Epidermal melanocyte (primary cell): ENCODE measurements at regions not wholly inside any gene's neighbourhood (a gene's known extent, or its start where the extent isn't known, plus 50 kb on each side); places are given as distances from the start of the nearest gene placed in this dataset.

Experiments used
- DNase-seq: peaks from one replicate; pipeline ENCODE4 v3.0.0; 2011; ENCODE audit warnings: low spot score; ENCODE audit not compliant: insufficient read length

DNA sequence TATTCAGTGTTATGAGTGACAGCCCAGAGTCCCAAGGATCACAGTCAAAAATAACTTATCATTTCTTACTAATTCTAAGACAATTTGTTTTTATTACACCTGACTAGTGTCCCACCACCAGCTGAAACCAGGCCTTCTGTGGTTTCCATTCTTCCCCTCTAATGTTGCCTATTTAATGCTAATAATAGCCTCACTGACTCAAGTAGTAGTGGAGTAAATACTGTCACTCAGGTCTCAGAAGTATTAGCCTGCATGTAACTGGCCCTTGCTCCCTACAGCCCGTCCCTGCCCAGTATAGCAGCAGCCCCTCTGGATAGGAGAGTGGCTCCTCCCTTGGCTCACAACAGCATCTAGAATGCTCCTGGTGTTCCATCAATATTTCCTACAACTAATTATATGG, 665.5 kb downstream of the NTRK3 start:
- no peak for DNase-seq

DNA sequence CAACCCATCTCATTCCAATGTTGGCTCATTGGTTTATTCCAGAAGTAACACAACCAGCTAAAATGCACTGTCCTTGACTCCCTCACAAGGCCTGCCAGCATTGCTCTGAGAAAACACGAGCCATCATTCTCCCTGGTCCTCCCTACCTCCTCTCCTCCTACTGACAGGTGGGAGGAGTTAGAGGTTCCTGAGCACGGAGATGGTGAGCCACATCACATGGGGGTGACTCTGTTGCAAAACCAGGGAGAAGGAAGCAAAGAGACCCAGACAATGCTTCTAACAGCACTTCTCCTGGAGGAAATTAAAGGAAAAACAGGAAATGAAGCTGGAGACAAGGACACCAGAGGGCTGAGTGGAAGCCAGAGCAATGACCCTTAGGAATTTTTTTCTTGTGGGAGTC, 667.4 kb downstream of the NTRK3 start:
- DNase-seq, result no peak

DNA sequence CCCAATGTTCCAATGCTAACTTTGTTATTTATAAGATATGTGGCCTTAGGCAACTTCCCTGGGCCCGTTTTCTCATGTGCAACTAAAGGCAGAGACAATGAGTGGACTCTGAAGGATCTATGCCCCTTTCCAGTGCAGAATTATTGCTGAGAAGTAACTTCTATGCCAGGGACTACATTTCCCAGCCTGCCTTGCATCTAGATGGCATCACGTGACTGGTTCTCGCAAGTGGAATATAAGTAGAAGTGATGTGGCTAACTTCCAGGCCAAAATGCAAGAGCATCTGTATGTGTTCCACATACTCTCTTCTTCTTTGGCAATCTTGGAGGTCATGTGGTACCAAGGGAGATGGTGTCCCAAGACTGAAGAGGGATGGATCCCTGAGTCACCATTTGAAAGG, 674.4 kb downstream of the NTRK3 start:
- no peak for DNase-seq

DNA sequence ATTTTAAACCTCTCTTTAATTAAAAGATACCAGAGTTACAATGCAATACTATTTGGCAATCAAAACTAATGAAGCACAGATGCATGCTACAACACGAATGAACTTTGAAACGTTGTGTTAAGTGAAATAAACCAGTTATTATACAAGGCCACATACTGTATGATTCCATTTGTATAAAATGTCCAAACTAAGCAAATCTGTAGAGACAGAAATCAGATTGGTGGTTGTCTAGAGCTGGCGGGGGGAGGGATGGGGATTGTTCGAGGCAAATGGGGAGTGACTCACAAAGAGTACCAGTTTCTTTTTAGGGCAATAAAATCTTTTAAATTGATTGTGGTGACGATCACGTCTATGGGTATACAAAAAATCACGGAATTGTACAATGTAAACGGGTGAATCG, 677.0 kb downstream of the NTRK3 start:
- no peak for DNase-seq

- no peak for DNase-seq
These were observed 677.8 kb downstream of the NTRK3 start for GRCh38 chr15:87578776-87579175.

- no peak for DNase-seq
These were observed 679.2 kb downstream of the NTRK3 start for GRCh38 chr15:87577336-87577735.

DNA sequence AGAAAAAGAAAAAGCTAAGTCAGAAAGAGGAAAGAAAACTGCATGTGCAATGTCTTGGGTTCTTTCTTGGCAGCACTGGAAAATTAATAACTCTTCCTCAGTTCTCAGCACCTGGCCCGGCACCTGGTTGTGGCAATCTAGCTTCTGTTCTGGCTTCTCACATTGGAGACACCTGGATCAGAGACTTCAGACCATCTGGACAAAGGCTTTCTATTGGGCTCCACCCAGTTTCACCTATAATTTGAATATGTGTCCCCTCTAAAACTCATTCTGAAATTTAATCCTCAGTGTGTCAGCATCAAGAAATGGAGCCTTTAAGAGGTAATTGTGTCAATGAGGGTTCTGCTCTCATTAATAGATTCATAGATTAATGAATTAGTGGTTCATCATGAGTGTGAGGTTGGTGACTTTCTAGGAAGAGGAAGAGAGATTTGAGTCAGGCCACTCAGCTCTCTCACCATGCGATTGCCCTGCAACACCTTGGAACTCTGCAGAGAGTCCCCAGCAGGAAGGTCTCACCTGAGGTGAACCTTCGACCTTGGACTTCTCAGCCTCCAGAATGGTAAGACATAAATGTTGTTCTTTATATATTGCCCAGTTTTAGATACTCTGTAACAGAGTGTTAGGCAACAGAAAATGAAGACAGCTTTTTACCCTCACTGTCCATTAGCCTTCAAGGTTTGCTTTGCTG, 679.9 kb downstream of the NTRK3 start:
- DNase-seq, result no peak

GRCh38 chr15:87575896-87576473, 680.6 kb downstream of the NTRK3 start:
- DNase-seq, result no peak

GRCh38 chr15:87573534-87573933, 683.0 kb downstream of the NTRK3 start:
- no peak for DNase-seq

- no peak for DNase-seq
These were observed 683.5 kb downstream of the NTRK3 start for GRCh38 chr15:87573039-87573438.

DNA sequence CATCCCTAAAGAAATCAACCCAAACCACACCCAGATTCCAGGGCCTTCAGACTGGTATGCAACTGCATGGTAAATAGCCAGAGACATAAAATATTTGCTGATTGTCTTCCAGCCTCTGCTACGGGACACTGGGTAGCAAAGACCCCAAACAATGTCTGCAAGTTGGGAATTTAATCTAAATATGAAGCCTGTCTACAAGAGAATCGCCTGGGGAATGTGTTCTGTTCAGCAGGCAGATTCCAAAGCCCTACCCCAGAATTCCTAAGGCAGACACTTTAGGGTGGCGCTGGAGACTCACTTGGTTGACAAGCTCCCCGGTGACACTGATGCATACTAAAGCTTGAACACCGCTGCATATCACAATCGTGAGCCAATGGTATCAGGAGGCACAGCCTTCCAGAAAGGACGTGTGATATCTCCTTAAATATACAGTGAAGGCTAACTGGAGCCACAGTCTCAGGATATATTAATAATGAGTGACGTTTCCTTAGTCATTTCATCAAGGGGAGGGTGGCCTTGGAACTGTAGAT, 684.1 kb downstream of the NTRK3 start:
- no peak for DNase-seq

- DNase-seq, result no peak
These were observed 686.3 kb downstream of the NTRK3 start for GRCh38 chr15:87570206-87570605.

DNA sequence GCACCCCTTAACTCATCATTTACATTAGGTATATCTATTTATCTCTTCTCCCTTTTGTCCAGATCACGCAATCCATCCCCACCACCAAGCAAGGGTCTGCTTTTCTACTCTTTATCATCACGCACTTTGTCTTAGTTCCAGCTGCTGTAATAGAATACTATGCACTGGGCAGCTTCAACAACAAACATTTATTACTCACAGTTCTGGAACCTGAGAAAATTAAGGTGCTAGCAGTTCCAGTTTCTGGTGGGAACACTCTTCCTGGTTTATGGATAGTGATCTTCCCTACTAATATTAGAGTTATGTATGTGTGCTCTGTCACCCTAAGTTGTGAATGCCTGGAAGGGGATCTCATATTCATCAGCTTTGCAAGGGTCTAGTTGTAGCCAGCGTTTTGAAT, 687.0 kb downstream of the NTRK3 start:
- DNase-seq, result no peak

GRCh38 chr15:87567406-87568030, 689.0 kb downstream of the NTRK3 start:
- no peak for DNase-seq

DNA sequence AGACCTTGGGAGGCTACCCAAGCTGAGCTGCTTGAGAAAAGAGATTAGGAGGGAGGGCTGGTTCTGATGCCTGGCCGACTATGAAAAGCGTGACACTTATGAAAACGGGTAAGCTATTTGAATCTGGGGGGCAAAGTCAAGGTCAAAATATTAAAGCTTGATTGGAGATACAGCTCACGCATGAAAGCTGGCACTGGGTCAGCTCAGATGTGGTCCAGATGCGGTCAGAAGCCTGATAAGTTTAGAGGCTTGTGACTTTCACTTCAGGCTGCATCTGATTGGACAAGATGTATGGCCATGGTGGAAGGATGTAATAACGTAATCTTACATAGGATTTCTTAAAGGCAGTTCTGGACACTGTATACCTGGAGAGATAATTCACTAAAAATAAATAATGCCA, 690.3 kb downstream of the NTRK3 start:
- no peak for DNase-seq

DNA sequence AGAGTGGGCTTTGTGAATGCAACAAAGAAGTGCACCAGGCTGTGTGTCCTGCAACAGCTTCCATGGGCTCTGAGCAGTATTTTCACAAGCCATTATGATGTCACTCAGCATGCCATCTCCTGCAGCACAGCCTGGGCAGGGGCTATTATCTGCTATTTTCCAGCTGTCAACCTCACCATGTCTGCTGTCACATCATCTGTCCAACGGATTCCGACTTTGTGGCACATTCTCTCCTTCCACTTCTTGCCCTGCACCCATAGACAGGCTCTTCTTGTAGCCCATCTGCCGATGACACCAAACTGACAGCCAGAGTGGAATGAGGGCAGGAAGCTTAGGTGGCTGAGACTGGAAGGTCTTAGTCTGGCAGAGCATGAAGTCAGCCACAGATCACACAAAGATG, 691.9 kb downstream of the NTRK3 start:
- DNase-seq, result no peak

DNA sequence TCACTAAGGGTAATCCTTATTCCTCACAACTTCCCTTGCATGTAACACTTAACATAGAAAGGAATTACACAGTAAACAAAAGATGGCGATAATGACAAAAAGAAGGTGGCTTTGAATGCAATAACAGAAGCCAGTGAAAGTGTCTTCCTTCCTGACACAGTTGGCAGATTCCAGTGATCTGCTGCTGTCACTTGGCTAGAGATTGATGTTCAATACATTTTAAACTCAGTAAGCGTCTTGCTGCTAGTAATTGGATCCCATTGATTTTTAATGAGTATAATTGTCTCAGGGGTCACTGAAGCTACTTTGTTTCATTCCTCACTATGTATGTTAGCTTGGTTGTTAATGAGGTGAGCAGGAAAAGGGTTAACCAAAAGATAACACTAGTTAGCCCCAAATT, 692.7 kb downstream of the NTRK3 start:
- DNase-seq, result no peak

DNA sequence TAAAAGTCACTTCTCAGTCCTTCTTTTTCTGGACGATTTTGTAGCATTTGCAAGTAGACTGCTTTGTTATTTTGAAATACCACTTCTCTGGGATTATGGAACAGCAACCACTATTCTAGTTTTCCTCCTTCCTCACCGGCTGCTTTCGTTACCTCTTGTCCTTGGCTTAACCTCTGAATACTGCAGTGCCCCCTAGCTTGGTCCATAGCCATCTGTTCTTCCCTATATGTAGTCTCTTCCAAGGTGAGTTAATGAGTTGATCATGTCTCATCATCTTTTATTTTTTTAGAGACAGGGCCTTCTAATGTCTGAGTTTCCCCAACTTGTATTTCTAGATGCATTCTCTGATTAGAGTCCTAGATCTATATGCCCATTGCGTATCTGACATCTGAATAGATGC, 694.3 kb downstream of the NTRK3 start:
- DNase-seq, result no peak

DNA sequence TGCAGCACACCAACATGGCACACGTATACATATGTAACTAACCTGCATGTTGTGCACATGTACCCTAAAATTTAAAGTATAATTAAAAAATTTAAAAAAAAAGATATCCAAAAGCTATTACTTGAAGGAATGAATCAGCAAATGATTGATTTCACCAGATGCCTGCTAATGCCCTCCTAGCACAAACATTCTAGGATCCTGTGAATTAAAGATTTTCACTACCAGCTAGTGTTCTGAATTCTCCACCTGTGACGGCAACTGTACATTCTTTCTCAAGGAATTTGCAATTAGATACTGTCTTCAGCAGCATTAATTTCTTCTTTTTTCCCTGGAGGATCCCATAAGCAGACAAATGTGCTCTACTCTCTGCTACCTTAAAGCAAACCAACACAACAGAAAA, 694.9 kb downstream of the NTRK3 start:
- no peak for DNase-seq

- DNase-seq, result no peak
These were observed 698.7 kb downstream of the NTRK3 start for GRCh38 chr15:87557881-87558280.

GRCh38 chr15:87556886-87557285, 699.7 kb downstream of the NTRK3 start:
- no peak for DNase-seq

DNA sequence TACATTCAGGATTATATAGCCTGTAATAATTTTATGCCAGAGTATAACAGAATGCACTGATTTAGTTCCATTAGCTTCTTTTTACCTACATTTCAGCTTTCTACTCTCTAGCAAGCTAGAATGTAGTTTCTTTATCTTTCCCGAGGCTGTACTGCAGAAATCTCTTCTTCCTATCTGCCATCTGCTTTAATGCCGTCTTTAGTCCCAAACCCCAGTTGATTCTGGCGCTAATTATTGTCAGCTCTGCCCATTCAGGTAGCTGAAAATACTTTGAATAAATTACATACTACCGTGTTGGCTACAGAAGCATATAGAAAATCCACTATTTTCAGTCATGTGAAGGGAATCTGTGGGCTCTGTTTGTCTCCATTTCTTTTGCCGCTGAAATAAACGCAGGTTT, 706.7 kb downstream of the NTRK3 start:
- no peak for DNase-seq

GRCh38 chr15:87549296-87549695, 707.2 kb downstream of the NTRK3 start:
- no peak for DNase-seq
